Fibroblast of upper back skin (primary cell): ENCODE measurements at regions not wholly inside any gene's neighbourhood (a gene's known extent, or its start where the extent isn't known, plus 50 kb on each side); places are given as distances from the start of the nearest gene placed in this dataset.

ENCODE experiments used
- DNase-seq: peaks from one replicate; pipeline ENCODE4 v3.0.0-alpha.2; 2013

DNA sequence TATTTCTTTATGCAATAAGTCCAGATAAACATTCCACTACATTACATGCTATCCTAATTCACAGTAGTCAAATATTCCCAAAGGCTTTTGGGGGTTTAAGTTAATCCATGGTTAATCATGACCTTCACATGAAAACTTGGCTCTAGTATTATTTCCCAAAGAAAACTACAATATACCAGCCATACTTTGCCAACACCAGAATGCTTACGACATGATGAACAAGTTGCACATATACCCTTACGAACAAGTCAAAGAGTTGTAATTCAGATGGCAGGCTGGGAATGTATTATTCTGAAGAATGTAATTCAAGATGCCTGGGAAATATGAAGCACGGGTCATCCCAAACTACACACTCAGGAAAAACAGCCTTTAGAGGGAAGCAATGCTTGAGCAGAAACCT, 499.6 kb downstream of the PPARGC1A start:
- no peak for DNase-seq

DNA sequence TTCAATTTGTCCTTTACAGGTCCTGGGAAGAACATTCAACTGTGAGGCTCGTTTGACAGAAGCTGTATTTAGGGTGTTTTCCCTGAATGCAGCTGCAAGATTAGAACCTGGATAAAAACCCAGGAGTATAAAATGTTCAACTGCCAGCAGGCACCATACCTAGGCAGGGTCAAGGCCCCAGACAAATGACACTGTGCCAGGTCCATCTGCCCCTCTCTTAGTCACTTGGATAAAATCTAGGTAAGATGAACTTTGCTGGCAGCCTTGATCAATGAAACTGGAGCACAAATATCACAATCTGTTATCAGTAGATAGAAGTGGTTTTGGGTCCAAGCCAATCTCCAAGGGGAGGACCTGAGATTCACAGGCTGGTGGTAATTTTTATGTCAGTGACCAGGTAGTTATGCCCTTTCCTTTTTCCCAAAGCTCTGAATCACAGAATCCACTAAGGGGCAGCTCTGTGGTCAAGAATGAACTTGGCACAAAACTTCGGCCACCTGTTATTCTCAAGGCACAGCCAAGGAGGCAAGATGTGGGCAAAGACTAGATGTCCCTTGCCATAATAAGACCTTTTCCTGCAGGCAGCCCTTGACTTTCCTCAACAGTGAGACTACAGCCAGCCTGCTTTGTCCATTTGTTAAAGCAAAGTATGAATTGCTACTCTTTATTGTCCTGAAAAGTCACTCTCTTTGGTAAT, 501.0 kb downstream of the PPARGC1A start:
- DNase-seq = no peak

DNA sequence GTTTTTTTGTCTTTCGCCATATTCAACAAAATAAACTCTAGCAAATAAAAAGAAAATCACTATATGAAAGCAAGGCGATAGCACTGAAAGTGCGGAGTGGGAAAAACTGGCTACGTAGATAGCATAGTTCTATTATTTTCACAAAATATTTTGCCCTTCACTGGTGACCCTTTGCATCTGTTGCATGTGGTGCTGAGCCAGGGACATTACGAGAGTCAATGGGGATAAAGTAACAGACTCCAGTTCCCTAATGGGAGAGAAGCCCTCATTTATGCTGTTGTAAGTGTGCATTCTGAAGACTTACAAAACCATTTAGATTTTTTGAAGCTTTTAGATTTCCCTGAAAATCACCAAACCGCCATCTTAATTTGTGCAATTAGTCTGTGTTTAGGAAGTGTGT, 501.6 kb downstream of the PPARGC1A start:
- DNase-seq = no peak

DNA sequence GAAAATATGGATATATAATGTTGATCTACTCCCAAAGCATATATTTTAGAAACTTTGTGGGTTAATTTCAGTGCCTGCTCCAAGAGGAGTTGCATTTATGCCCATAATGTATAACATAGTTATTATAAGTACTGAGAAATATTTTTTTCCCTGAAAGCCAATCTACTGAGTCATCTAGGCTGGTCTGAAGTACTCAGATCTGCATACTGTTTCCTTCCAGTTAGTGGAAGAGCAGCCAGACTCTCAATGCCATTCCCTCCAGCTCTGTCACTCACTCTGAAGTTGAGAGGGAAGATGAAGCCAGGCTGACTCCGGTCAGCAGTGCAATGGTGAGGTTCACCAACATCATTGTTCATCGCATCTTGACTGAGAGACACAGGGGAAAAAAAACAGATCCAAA, 505.1 kb downstream of the PPARGC1A start:
- peak; percentile 68 for DNase-seq

DNA sequence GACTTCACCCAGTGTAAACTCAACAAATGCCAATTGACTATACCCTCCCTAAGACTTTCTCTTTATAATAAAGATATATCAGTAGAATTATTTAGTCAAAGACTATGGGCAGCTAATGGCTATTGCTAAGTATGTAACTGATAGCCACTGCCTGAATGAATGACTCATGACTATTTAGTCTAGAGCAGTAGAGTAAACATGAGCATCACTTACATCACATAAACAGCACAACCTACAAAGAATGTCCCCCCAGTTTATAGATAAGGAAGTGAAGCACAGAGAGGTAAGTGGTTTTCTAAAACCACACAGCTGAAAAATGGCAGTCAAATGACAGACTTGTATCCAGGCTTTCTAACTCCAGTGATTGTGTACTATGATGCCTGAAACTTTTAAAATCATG, 507.0 kb downstream of the PPARGC1A start:
- no peak for DNase-seq

DNA sequence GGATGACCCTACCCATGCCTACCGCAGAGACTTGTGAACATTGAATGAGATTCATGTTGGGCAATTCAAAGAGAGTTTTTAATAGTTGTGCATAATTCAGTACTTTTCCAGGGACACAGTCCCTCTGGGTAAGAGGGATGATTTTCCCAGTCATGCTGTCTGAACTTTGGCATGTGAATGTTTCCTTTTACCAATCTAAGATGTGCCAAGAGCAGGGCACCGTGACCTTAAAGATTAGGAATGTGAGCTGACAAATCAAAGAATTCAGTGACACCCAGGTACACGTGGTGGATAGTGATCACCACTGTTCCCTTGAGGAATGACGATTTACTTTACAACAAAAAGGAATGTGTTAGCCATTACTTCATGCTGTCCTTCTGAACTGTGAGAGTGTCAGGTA, 515.6 kb downstream of the PPARGC1A start:
- no peak for DNase-seq

DNA sequence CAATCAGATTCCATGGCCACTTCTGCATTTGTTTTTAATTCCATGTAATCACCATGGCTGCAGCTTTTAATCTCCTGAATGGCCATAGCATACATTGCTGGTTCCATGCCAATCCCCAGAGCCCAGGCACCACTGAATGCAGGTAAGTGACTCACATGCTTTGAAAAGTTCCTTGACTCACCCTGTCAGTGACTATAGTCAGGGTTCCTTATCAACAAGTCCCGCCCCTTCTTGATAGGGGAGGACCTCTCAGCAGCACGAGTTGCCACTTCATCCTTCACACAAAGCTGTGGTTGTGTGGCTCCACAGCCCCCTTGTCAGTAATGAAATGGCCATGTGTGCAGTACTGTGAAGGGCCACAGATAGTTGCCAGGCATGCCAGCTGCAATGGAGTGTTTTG, 516.6 kb downstream of the PPARGC1A start:
- DNase-seq = peak; percentile 66

DNA sequence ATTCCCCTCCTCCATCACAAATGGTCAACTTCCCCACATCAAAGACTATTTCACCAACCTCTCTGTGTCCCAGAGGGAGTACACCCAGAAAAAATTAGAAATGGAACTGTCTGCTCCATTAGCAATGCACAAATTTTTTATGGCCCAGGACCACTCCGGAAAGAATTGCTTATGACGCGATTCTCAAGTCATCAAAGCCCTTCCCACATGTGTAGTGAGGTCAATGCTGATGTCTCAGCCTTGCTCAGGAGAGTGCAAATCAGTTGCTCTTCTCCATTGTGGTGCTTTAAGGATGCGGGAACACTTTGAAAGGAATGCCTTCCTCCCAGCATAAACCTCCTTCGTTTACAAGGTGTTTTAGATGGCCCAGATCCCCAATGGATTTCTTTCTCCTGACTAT, 518.3 kb downstream of the PPARGC1A start:
- DNase-seq = no peak

DNA sequence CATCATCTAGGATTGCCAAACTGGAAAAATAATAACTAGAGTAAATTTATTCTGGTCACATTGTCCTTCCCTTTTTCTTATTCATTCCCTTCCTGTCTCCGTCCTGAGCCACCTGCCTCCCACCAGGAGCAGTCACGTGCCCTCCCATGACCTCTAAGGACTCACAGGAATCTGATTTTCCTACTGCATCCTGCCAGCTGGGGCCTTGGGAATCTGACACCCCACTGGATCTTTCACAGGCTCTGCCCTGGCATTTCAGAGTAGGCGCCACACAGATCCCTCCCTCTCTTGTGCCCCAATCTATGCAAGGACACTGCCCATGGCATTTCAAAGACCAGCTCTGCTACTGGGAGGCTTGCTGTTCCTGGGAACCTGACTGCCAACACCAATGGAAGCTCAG, 520.5 kb downstream of the PPARGC1A start:
- no peak for DNase-seq

DNA sequence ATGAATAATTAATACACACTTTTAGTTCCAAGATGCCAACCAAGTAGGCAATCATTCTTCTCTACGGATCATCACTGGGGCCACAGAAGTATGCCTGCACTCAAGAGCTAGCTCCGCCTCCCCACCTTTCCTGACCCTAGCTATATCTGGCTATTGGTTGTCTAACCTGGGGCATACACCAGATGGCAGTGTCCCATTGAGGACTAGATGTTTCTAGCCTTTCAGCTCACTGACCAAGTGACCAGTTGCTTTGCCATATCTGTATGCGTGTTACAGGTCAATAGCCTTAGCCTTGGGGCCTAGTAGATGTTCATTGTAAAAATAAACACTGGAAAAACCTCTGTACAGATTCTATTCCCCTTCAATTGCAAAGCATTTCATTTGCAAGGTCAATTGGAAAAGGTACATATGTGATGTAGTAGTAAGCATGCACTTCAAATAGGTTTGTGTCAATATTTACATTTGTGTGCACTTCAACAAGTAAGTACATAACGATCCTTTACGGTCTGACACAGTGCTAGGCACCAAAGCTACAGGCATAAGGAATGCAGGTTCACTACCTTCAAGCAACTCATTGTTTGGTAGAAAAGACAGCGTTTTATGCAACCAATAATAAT, 521.7 kb downstream of the PPARGC1A start:
- DNase-seq = no peak

DNA sequence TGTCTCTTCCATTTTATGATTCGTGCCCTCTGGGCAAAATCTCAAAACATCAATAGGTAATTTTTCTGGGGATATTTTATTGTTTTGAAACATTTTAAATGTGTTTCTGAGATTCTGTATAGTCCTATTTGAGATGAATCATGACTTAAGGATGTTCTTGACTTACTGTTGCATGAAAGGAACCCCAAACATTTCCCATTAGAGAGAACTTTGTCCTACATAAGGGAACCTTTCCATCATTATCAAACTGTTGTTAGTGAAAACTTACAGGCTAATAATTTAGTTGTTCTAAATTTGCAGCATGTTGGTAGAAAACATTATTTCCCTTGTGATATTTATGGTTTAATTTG, 523.3 kb downstream of the PPARGC1A start:
- no peak for DNase-seq

DNA sequence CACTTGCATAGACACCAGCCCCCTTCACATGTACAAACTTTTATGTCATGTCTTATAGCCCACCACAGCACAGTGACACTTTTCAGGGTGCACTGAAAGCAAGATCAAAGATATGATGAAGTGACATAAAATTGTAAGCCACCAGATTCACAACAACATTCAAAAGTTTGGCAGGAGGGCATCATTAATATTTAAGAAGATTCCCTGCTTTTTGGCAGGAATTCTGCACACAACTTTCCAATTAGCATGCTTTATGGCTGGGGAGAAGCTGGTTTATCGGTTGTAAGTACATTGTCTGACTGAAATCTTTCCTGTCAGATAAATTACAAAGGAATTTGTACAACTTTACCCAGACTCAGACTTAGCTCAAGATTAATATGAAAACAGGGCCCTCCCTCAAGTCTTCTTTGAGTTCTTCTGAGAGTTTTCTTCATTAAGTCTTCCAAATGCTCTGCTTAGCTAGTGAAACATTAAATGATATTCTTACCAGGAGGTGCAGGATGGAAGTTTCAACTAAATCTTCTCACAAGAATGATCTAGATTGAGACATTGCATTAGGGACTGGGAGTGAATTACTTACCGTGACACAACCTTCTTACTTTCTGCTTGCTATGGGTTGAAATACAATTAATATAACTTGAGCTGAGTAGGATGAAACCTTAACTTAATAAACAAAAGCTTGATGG, 523.8 kb downstream of the PPARGC1A start:
- no peak for DNase-seq

DNA sequence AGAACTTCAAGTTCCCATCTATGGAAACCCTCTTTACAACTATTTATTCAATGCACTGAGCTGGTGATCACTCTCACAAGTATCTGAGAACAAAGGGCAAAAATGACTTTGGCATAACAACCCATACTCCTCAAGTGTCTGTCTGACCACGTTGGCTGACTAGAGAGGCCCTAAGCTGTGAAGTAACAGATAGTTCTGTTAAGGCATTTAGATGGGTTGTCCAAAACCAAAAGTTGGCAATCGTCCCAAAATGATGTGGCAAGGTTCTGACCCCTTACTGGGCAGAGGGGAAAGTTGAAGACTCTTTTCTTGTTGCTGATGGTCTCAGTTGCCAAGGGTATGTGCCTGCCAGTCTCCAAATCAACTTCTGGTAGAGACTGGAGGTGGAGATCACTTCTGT, 524.8 kb downstream of the PPARGC1A start:
- DNase-seq = no peak

DNA sequence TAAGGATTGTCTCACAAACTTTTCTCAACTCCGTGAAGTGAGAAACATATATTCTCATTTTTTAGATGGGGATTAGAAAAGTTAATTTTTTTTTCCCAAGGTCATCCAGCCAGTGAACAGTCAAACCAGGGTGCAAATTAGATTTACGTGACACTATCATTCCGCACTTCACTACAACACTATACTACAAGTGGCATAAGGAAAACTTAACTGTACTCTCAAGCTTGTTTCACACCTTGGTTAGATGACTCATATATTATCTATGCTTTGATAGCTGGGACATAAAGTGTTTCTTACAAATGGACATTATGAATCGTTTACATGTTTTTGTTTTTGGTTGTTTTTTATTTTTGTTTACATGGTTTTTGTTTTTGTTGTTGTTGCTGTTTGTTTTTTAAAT, 525.7 kb downstream of the PPARGC1A start:
- DNase-seq = no peak

DNA sequence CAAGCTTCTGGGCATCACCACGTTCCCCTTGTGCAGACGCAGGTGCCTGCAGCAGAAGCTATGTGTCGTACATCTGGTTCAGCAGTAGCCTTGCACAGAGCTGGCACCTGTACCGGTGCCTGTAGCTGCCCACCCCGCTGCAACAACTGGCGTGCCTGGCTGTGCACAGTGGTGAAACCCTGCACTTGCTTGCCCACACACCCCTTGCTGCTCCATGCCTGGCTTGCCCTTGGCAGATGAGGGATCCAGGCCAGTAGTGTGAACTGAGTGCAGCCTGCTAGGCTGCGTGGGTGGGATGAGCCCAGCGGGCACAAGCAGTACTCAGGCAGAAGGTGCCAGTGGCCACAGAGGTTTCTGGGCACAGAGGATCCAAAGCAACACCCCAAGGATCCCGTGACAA, 528.4 kb downstream of the PPARGC1A start:
- DNase-seq = no peak

DNA sequence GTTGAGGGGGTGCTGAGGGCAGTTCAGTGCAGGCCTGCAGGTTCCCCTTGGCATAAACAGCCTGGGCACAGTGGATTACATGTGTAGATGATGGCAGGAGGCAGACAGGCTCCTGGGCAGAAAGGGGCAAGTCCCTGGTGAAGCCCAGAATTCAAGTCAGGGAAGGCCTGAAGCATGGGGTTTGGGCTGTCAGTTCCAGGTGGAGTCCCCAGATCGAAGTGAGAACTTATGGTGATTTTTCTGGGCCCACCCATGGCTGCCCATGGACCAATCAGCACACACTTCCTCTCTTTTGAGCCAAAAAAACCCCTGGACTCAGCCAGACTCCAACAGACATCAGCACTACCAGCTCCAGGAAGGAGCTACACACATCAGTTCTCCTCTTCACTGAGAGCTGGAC, 529.1 kb downstream of the PPARGC1A start:
- no peak for DNase-seq

DNA sequence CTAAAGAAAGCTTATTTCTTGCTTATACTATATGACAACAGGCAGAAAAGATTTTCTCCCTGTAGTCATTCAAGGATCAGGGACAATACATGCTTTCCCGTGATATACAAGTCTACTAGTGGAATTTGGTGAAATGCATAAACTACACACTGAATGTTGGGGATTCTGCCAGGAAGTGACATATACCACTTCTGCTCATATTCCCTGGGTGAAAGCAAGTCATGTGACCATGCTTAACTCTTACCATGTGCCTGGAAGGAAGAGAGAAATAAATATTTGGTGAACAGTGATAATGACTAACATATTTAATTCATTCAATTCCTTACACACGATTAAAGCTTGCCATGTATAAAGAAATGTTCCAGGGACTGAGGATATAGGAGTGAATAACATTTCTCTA, 534.6 kb downstream of the PPARGC1A start:
- DNase-seq = peak; percentile 53

DNA sequence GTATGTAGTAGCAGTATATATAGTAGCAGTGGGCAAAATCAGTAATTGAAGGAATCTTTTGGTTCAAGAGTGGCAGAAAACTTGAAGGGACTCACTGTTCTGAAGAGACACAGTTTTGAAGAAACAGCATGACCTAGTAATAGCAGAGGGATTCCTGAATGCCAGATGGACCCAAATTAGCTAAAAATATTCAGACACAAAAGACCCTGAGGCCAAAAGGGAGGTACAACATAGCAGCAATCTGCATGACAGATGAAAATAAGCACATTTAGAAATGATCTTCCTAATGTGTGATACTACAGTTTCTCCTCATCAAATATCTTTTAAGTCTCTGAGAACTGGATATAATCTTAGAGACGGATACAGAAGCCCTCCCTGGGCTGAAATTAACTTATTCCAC, 536.6 kb downstream of the PPARGC1A start:
- no peak for DNase-seq

DNA sequence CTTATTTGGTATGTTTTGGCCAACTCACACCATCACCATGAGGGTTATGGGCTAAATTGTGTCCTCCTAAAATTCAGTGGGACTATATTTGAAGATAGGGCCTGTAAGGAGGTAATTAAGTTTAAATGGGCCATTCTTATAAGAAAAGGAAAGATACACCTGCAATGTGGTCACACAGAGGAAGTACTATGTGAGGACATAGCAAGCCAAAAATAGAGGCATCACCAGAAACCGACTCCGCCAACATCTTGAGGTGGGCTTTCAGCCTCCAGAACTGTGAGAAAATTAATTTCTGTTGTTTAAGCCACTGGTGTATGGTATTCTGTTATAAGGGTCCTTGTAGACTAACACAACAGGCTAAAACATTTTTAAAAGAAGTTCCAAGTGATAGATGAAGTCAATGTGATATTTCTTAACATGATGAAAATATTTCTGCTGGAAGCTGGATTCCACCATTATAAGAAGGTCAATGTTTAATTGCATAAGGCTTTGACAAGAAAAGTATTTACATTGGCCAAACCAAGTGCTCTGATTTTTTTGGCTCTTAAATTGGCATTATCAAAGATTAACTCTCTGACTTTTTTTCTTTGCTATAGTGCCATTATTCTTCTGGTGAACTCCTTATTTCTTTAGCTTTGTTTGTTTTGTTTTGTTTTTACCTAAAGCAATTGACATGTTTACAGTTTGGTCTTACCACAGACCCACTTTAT, 540.9 kb downstream of the PPARGC1A start:
- DNase-seq = no peak

DNA sequence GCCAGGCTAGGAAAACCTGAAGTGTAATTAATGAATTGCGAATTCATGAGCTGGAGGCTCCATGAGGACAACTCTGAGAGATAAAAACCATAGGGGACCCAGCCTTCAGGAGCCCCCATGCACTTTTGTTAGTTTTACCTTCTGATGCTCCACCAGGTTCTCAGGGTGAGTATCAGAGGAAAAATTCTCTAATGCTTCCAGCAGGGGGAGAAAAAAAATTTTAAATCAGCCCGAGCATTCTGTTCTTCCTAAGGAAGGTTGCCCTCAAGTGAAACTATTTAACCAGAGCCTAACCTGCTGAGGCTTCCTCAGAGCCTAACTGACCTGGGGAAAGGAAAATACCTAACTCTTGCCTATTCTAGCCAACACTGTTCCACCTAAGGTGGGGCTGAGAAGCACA, 552.6 kb downstream of the PPARGC1A start:
- no peak for DNase-seq

DNA sequence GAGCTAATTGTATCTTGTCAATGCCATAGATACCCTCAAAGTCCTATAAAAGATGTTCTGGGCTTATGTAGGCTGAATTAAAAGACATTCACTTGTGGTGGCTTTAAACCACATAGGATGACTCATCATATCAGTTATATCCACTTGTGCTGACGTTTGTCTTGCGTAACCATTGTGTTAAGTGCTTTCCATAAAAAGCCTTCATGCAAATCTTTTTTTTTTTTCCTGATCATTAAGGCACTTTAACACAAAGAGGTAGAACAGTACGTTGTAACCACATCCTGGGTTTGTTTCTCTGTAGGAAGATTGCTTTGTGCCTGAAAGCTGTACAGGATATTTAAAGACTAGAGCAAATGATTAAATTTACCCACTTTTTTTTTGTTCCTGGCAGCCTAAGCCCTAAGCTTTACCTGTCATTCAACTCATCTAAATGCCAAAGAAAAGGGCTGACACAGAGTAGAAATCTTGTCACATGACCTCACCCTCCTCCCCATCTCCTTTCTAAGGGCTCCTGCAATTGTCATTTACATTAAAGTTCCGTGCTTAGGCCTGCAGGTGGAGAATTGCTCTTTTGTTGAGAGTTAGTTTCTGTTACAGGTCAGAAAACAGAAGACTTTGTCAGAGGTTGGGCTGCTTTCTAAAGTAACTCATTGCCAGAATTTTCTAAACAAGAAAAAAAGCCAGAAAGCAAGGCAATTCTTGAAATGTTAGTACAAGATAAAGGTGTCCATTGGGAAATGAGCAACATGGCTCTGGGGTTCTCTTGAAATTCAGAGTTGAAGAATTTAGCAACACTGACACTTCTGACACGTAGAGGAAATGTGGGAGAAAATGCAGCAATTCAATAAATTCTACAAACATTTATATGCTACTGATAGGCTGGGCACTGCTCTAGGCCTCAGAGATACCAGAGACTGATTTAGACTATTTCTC, 555.6 kb downstream of the PPARGC1A start:
- DNase-seq = peak; percentile 93

DNA sequence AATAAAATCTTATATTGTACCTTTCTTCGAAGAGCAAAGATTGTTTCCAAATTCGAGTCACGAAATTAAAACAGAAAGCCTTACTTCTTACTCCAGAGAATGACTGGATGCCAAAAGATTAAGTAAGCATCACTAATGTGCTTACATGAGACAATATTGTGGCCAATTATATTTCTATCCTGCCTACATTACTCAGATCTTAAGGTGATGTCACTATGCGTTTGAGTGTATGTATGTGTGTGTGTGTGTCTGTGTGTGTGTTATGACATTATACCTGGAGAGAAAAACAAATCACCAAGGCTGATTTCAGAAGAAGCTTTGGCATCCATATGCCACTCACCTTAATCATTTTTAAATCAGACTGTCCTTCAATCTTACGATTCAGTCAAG, 556.3 kb downstream of the PPARGC1A start:
- peak; percentile 45 for DNase-seq

DNA sequence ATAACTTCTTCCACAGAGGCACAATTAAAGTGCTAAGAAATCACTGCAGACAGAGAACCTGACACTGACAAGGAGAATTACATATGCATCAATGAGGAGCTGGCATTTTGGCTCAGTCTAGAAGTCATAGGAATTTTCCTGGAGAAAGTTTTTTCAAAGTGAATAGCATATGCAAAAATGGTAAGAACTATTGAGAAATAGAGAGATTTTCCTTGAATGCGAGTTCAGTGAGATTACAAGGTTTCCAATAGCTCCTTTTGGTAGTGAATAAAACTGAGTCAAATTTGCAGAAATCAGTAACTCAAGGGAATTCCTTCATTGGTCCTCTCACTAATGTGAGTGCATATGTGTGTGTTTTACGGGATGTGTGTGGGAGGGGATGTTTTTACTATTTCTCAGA, 557.5 kb downstream of the PPARGC1A start:
- DNase-seq = no peak
